GM20000 (cell line): ENCODE measurements at regions not wholly inside any gene's neighbourhood (a gene's known extent, or its start where the extent isn't known, plus 50 kb on each side); places are given as distances from the start of the nearest gene placed in this dataset.
"Not testable (repeated sequence)": the region's sequence is repeated elsewhere in the genome, so short reads cannot be mapped to it uniquely, and the experiment has no call there.

Experiments used
- DNase-seq: peaks from one replicate; pipeline ENCODE4 v3.0.0; 2012; ENCODE audit warnings: low spot score
- CTCF ChIP-seq: IDR thresholded peaks from 2 replicates; pipeline ENCODE4 v1.5.1; 2012; ENCODE audit warnings: mild to moderate bottlenecking, control low read depth; ENCODE audit errors: extremely low read depth, missing control alignments

GRCh38 chr4:72886602-72887001 is 182.9 kb downstream of the COX18 start:
- no peak for DNase-seq
- no peak for TF ChIP-seq CTCF

GRCh38 chr4:72884225-72884624 is 185.3 kb downstream of the COX18 start:
- DNase-seq, result not testable (repeated sequence)

- no peak for DNase-seq
- TF ChIP-seq CTCF, result no peak
Measured at GRCh38 chr4:72876946-72877345, 192.6 kb downstream of the COX18 start.

DNA sequence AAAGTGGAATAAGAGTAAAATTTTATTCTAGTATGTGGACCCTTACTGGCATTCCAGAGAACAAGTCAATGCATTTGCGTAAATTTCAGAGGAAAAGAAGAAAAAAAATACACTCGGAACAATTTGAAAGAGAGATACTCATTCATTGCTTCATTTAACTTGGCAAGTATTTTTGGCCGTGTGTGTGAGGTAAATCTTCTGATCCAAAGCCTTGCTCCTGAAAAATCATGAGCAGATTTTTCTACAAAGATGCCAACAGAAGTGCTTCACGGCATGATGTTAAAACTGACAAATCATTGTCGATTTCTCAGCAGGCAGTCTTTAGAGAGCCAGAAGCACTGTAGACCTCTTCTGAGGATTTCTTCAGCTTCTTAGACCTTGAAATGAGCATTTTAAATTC is 194.0 kb downstream of the COX18 start:
- no peak for TF ChIP-seq CTCF
- DNase-seq, result no peak

GRCh38 chr4:72875138-72875537 is 194.4 kb downstream of the COX18 start:
- no peak for DNase-seq
- no peak for TF ChIP-seq CTCF

DNA sequence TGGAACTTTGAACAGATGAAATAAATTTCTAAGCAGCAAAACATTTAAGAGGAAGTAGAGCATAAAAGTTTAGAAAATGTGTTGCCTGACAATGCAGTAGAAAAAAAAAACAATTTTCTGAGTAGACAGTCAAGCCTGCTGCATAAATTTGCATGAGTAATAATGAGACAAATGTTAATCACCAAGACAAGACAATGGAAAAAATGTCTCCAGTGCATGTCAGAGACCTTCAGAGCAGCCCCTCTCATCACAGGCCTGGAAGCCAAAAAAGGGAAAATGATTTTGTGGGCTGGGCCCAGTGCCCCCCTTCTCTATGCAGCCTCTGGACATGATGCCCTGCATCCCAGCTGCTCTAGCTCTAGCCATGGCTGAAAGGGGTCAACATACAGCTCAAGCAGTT is 204.6 kb downstream of the COX18 start:
- no peak for TF ChIP-seq CTCF
- DNase-seq, result no peak

- not testable (repeated sequence) for DNase-seq
Measured at GRCh38 chr4:72864277-72864676, 205.2 kb downstream of the COX18 start.

- DNase-seq, result no peak
- TF ChIP-seq CTCF, result no peak
Measured at GRCh38 chr4:72860766-72861165, 208.8 kb downstream of the COX18 start.

- no peak for DNase-seq
- TF ChIP-seq CTCF, result no peak
Measured at GRCh38 chr4:72858328-72858727, 211.2 kb downstream of the COX18 start.
